ENCODE measurements at regions not wholly inside any gene's neighbourhood (a gene's known extent, or its start where the extent isn't known, plus 50 kb on each side); places are given as distances from the start of the nearest gene placed in this dataset.

- no peak for TF ChIP-seq CTCF (IDR thresholded peaks at IDR 0.05; ENCODE audit: low read depth, low read length)
- H3K4me3 ChIP-seq (ENCODE audit: low read depth, low read length): no peak overlapping the region
Measured at GRCh38 chr3:31077021-31077601, 182.7 kb upstream of the GADL1 start.

DNA sequence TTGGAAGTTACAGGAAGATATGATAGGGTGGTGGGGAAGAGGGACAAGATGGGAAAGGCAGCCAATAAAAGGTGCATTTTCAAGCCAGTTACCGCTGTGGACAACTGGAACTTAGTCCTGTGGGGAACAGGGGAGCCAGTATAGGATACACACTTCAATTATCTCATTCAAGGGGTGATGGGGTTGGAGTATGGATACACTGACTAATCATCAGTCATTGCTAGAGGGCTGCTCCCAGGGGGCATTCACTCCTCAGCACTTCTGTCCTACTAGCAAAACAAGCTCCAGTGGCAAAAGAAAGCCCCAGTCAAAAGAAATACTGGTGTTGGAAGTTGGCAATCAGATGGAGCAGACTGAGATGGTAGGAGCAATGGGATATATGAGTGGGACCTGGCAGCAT lies 183.4 kb upstream of the GADL1 start:
- H3K4me3 ChIP-seq (ENCODE audit: low read depth, low read length): no peak overlapping the region
- TF ChIP-seq CTCF (IDR thresholded peaks at IDR 0.05; ENCODE audit: low read depth, low read length): no peak

DNA sequence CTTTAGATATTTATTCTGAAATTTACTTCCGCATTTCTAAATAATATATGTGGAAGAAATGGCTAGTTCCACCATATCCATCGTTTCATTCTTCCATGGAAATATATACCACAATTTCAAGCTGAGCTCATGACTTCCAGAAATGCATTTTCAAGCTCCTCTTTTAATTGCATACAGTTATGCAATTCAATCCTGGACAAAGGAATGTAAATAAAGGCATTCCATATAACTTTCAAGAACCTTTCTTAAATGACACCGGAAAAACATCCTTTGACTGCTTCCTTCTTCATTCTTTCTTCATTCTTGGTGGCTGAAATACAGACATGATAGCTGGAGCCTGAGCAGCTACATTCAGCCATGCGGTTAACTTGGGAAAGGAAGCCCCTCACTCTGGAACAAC lies 185.2 kb upstream of the GADL1 start:
- H3K4me3 ChIP-seq (ENCODE audit: low read depth, low read length): no peak overlapping the region
- TF ChIP-seq CTCF (IDR thresholded peaks at IDR 0.05; ENCODE audit: low read depth, low read length): no peak

GRCh38 chr3:31081018-31081662 lies 186.7 kb upstream of the GADL1 start:
- no peak for TF ChIP-seq CTCF (IDR thresholded peaks at IDR 0.05; ENCODE audit: low read depth, low read length)

GRCh38 chr3:31086148-31086547 lies 191.7 kb upstream of the GADL1 start:
- H3K4me3 ChIP-seq (ENCODE audit: low read depth, low read length): no peak overlapping the region
- no peak for TF ChIP-seq CTCF (IDR thresholded peaks at IDR 0.05; ENCODE audit: low read depth, low read length)

More at GRCh38 chr3:31081018-31081662, 186.7 kb upstream of the GADL1 start:
- H3K4me3 ChIP-seq (ENCODE audit: low read depth, low read length): no peak overlapping the region

DNA sequence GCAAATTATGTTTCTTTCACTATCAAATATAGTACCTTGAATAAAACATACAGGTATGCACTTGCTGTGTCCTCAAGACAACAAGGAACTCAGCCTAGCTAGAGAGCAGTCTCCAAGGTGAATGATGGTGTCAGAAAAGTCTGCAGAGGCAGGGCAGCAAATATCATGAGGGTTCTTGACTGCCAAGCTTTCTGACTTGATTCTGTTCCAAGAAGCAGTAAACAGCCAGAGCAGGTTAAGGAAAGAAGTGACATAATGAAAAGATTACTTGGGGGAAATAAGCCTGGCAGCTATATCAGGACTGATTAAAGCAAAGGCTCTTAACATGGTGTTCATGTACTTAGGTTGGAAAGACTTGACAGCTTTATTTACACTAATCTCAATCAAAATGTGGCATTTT lies 192.2 kb upstream of the GADL1 start:
- no peak for TF ChIP-seq CTCF (IDR thresholded peaks at IDR 0.05; ENCODE audit: low read depth, low read length)
- H3K4me3 ChIP-seq (ENCODE audit: low read depth, low read length): no peak overlapping the region

- no peak for TF ChIP-seq CTCF (IDR thresholded peaks at IDR 0.05; ENCODE audit: low read depth, low read length)
- H3K4me3 ChIP-seq (ENCODE audit: low read depth, low read length): no peak overlapping the region
Measured at GRCh38 chr3:31091748-31092147, 197.3 kb upstream of the GADL1 start.

Measured in WI38 (cell line).